ENCODE measurements at regions not wholly inside any gene's neighbourhood (a gene's known extent, or its start where the extent isn't known, plus 50 kb on each side); places are given as distances from the start of the nearest gene placed in this dataset.

- no peak for DNase-seq
Measured at GRCh38 chr4:159445692-159446091, 342.8 kb downstream of the RAPGEF2 start.

- DNase-seq: no peak
Measured at GRCh38 chr4:159446266-159446976, 343.5 kb downstream of the RAPGEF2 start.

- DNase-seq: no peak
Measured at GRCh38 chr4:159447296-159447695, 344.4 kb downstream of the RAPGEF2 start.

GRCh38 chr4:159451006-159451405 is 348.1 kb downstream of the RAPGEF2 start:
- DNase-seq: no peak

- peak; percentile 8 for DNase-seq
Measured at GRCh38 chr4:159455675-159456237, 352.9 kb downstream of the RAPGEF2 start.

GRCh38 chr4:159460371-159460770 is 357.5 kb downstream of the RAPGEF2 start:
- DNase-seq: no peak

- DNase-seq: no peak
Measured at GRCh38 chr4:159463235-159463634, 360.4 kb downstream of the RAPGEF2 start.

GRCh38 chr4:159464302-159464701 is 361.4 kb downstream of the RAPGEF2 start:
- DNase-seq: no peak

- DNase-seq: no peak
Measured at GRCh38 chr4:159476886-159477285, 374.0 kb downstream of the RAPGEF2 start.

- DNase-seq: no peak
Measured at GRCh38 chr4:159480826-159481225, 377.9 kb downstream of the RAPGEF2 start.

- no peak for DNase-seq
Measured at GRCh38 chr4:159481936-159482335, 379.1 kb downstream of the RAPGEF2 start.

GRCh38 chr4:159483110-159483781 is 380.4 kb downstream of the RAPGEF2 start:
- no peak for DNase-seq

GRCh38 chr4:159483782-159484741 is 381.2 kb downstream of the RAPGEF2 start:
- no peak for DNase-seq

GRCh38 chr4:159484864-159485263 is 382.0 kb downstream of the RAPGEF2 start:
- DNase-seq: no peak

- no peak for DNase-seq
Measured at GRCh38 chr4:159487284-159487747, 384.4 kb downstream of the RAPGEF2 start.

GRCh38 chr4:159489646-159490045 is 386.8 kb downstream of the RAPGEF2 start:
- no peak for DNase-seq

- DNase-seq: no peak
Measured at GRCh38 chr4:159495515-159496236, 392.8 kb downstream of the RAPGEF2 start.

- DNase-seq: no peak
Measured at GRCh38 chr4:159496248-159496647, 393.4 kb downstream of the RAPGEF2 start.

- DNase-seq: no peak
Measured at GRCh38 chr4:159497936-159498335, 395.1 kb downstream of the RAPGEF2 start.

GRCh38 chr4:159498446-159499115 is 395.7 kb downstream of the RAPGEF2 start:
- DNase-seq: no peak

GRCh38 chr4:159500861-159501260 is 398.0 kb downstream of the RAPGEF2 start:
- no peak for DNase-seq

Data from NCI-H1048 (cell line).